ENCODE measurements at regions not wholly inside any gene's neighbourhood (a gene's known extent, or its start where the extent isn't known, plus 50 kb on each side); places are given as distances from the start of the nearest gene placed in this dataset.

DNA sequence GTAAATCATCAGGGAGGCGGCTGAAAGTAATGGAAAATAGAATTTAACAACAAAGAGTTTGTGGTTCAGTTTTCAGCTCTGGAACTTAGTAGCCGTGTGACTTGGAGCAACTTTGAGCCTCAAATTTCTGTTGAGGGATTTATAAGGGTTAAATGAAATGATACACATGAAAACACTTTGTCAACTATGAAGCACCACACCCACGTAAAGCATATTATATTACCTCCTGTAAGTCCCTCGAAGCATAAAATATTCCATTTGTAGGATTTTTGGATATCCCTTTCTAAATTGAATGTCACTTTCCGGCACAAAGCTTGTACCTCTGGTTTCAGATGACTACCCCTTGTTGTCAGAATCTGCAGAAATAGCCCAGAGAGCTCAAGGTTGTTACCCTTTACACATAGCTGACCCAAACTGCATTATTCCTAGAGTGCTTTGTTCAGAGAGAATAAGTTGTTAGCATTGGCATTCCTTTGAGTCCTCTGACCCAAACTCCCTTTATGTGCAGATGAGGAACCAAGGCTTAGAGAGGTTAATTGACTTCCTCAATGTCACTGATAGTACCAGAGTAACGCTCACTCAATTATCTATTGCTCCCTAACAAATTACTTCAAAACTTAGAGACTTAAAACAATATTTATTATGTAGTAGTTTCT lies 187.9 kb upstream of the UMPS start:
- Histone ChIP-seq H3K9ac (ENCODE audit: low read length) (no peak overlapping the region), H3K9me2 (replicated peaks; ENCODE audit: insufficient read depth, low read length) (no peaks in the 10 kb centered on the region), H4K20me1 (ENCODE audit: low read depth, low read length) (no peaks in the 10 kb centered on the region), H3F3A (ENCODE audit: insufficient read depth) (no peaks in the 10 kb centered on the region), H3K27me3 (ENCODE audit: low read length) (no peaks in the 10 kb centered on the region), H3K27ac (ENCODE audit: low read depth, low read length) (no peak overlapping the region), H3K36me3 (ENCODE audit: low read length) (no peaks in the 10 kb centered on the region), H3K4me2 (ENCODE audit: low read depth, low read length, poor library complexity, severe bottlenecking) (no peak overlapping the region), H3K79me2 (ENCODE audit: insufficient read depth, low read length) (no peaks in the 10 kb centered on the region), H2AFZ (ENCODE audit: low read depth, low read length, severe bottlenecking) (no peak overlapping the region), H3K4me3 (ENCODE audit: insufficient read depth, low read length, poor library complexity, severe bottlenecking) (no peak overlapping the region), H3K9me3 (ENCODE audit: insufficient read depth, low read length) (no peaks in the 10 kb centered on the region)
- TF ChIP-seq, protein P1, sequence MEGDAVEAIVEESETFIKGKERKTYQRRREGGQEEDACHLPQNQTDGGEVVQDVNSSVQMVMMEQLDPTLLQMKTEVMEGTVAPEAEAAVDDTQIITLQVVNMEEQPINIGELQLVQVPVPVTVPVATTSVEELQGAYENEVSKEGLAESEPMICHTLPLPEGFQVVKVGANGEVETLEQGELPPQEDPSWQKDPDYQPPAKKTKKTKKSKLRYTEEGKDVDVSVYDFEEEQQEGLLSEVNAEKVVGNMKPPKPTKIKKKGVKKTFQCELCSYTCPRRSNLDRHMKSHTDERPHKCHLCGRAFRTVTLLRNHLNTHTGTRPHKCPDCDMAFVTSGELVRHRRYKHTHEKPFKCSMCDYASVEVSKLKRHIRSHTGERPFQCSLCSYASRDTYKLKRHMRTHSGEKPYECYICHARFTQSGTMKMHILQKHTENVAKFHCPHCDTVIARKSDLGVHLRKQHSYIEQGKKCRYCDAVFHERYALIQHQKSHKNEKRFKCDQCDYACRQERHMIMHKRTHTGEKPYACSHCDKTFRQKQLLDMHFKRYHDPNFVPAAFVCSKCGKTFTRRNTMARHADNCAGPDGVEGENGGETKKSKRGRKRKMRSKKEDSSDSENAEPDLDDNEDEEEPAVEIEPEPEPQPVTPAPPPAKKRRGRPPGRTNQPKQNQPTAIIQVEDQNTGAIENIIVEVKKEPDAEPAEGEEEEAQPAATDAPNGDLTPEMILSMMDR (IDR thresholded peaks at IDR 0.05; ENCODE audit: insufficient read depth, low read length, poor library complexity, severe bottlenecking), result no peak
- TF ChIP-seq EZH2phosphoT487 (conservative IDR thresholded peaks at IDR 0.05; ENCODE audit: low read length), result no peak

GRCh38 chr3:124545891-124546290 lies 184.4 kb upstream of the UMPS start:
- TF ChIP-seq, protein P1 (IDR thresholded peaks at IDR 0.05; ENCODE audit: insufficient read depth, low read length, poor library complexity, severe bottlenecking), result no peak
- no peak for TF ChIP-seq EZH2phosphoT487 (conservative IDR thresholded peaks at IDR 0.05; ENCODE audit: low read length)
- no peak overlapping the region for H3K4me2 ChIP-seq (ENCODE audit: low read depth, low read length, poor library complexity, severe bottlenecking)
- H3F3A ChIP-seq (ENCODE audit: insufficient read depth), result no peaks in the 10 kb centered on the region
- no peaks in the 10 kb centered on the region for H3K27me3 ChIP-seq (ENCODE audit: low read length)
- no peaks in the 10 kb centered on the region for H3K79me2 ChIP-seq (ENCODE audit: insufficient read depth, low read length)
- no peak overlapping the region for H2AFZ ChIP-seq (ENCODE audit: low read depth, low read length, severe bottlenecking)
- no peak overlapping the region for H3K4me3 ChIP-seq (ENCODE audit: insufficient read depth, low read length, poor library complexity, severe bottlenecking)
- no peak overlapping the region for H3K9ac ChIP-seq (ENCODE audit: low read length)
- no peak overlapping the region for H3K27ac ChIP-seq (ENCODE audit: low read depth, low read length)
- no peaks in the 10 kb centered on the region for H4K20me1 ChIP-seq (ENCODE audit: low read depth, low read length)
- H3K36me3 ChIP-seq (ENCODE audit: low read length), result no peaks in the 10 kb centered on the region
- no peaks in the 10 kb centered on the region for H3K9me2 ChIP-seq (replicated peaks; ENCODE audit: insufficient read depth, low read length)
- H3K9me3 ChIP-seq (ENCODE audit: insufficient read depth, low read length), result no peaks in the 10 kb centered on the region

- no peak overlapping the region for H3K9ac ChIP-seq (ENCODE audit: low read length)
- no peak for TF ChIP-seq EZH2phosphoT487 (conservative IDR thresholded peaks at IDR 0.05; ENCODE audit: low read length)
- TF ChIP-seq, protein P1 (IDR thresholded peaks at IDR 0.05; ENCODE audit: insufficient read depth, low read length, poor library complexity, severe bottlenecking), result no peak
- H3K9me2 ChIP-seq (replicated peaks; ENCODE audit: insufficient read depth, low read length), result no peaks in the 10 kb centered on the region
- H3K79me2 ChIP-seq (ENCODE audit: insufficient read depth, low read length), result no peaks in the 10 kb centered on the region
- no peaks in the 10 kb centered on the region for H3K9me3 ChIP-seq (ENCODE audit: insufficient read depth, low read length)
- no peak overlapping the region for H3K4me3 ChIP-seq (ENCODE audit: insufficient read depth, low read length, poor library complexity, severe bottlenecking)
- H2AFZ ChIP-seq (ENCODE audit: low read depth, low read length, severe bottlenecking), result no peak overlapping the region
- no peak overlapping the region for H3K27ac ChIP-seq (ENCODE audit: low read depth, low read length)
- no peaks in the 10 kb centered on the region for H4K20me1 ChIP-seq (ENCODE audit: low read depth, low read length)
- no peaks in the 10 kb centered on the region for H3K36me3 ChIP-seq (ENCODE audit: low read length)
- no peaks in the 10 kb centered on the region for H3F3A ChIP-seq (ENCODE audit: insufficient read depth)
- H3K4me2 ChIP-seq (ENCODE audit: low read depth, low read length, poor library complexity, severe bottlenecking), result no peak overlapping the region
- H3K27me3 ChIP-seq (ENCODE audit: low read length), result no peaks in the 10 kb centered on the region
These were observed 178.0 kb upstream of the UMPS start for GRCh38 chr3:124552224-124552623.

All from SU-DHL-6 (cell line).